ENCODE measurements at regions not wholly inside any gene's neighbourhood (a gene's known extent, or its start where the extent isn't known, plus 50 kb on each side); places are given as distances from the start of the nearest gene placed in this dataset.

DNA sequence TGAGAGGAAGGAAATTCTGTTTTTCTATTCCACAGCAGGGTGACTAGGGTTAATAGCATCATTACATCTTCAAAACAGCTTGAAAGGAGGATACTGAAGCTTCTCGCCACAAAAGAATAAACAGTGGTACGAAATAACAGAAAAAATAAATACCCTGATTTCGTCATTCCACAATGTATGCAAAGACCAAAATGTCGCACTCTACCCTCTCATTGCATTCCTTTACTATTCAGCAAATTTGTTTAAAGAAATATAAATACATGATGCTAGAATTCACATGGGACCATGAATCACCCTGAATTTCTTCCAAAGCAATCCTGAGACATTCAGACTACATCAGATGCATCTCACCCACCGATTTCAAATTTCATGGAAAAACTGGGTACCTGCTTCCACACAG, 112.3 kb upstream of the TOP3B start:
- TF ChIP-seq POLR2A (IDR thresholded peaks at IDR 0.05; ENCODE audit: low read length) = no peak
- TF ChIP-seq GATA1 (IDR thresholded peaks at IDR 0.05; ENCODE audit: low read depth, low read length) = no peak
